Sigmoid colon (tissue), 6 donors: ENCODE measurements at regions not wholly inside any gene's neighbourhood (a gene's known extent, or its start where the extent isn't known, plus 50 kb on each side); places are given as distances from the start of the nearest gene placed in this dataset.

ENCODE experiments used
- DNase-seq: peaks from one replicate; pipeline ENCODE4 v3.0.0-alpha.2; 2019
- H3K27ac ChIP-seq, 4 donors: fragments of 200-600 bp; sonication (generic); one replicate each; pipeline ENCODE4 v1.5.1; 2016 to 2019; ENCODE audit warnings: mild to moderate bottlenecking in 1 of 4
- H3K27me3 ChIP-seq, 3 donors: fragments of 200-600 bp; sonication (generic); one replicate each; pipeline ENCODE4 v1.5.1; 2019; ENCODE audit warnings: mild to moderate bottlenecking in 1 of 3
- H3K36me3 ChIP-seq, 4 donors: fragments of 200-600 bp; sonication (generic); one replicate each; pipeline ENCODE4 v1.5.1; 2016 to 2019
- H3K4me1 ChIP-seq, 4 donors: fragments of 200-600 bp; sonication (generic); one replicate each; pipeline ENCODE4 v1.5.1; 2017 to 2019
- H3K4me3 ChIP-seq, 4 donors: fragments of 200-600 bp; sonication (generic); one replicate each; pipeline ENCODE4 v1.5.1; 2017 to 2019; ENCODE audit warnings: mild to moderate bottlenecking in 2 of 4, moderate library complexity in 1 of 4
- H3K9me3 ChIP-seq, 4 donors: fragments of 200-600 bp in 3 of 4; sonication (generic) in 3 of 4; one replicate each; pipeline versions ENCODE4 v1.5.1 to v1.6.1; 2013 to 2019
- EP300 ChIP-seq, 4 donors: sonication (generic); formaldehyde crosslinking; IDR thresholded peaks; one replicate each; pipeline ENCODE4 v1.6.1; 2017; ENCODE audit warnings: antibody characterized with exemption in 4 of 4
- POLR2A ChIP-seq, 2 donors: fragments of 450-650 bp; IDR thresholded peaks; one replicate each; pipeline ENCODE4 v1.6.1; 2016; ENCODE audit warnings: antibody characterized with exemption in 2 of 2, mild to moderate bottlenecking in 2 of 2, moderate library complexity in 2 of 2
- POLR2AphosphoS5 ChIP-seq, 4 donors: sonication (generic); formaldehyde crosslinking; IDR thresholded peaks; one replicate each; pipeline ENCODE4 v1.6.1; 2017; ENCODE audit warnings: antibody characterized with exemption in 4 of 4
- WGBS, 2 donors: extraction: QIAGEN DNeasy Blood & Tissue Kit; methylation state at CpG; one replicate each; pipeline ENCODE4 v1.1.7; 2013; 5-methylcytosine and 5-hydroxymethylcytosine counted together
- intact Hi-C: fragments of 100-400 bp; cut with DNase I; formaldehyde crosslinking; loops from one replicate; pipeline ENCODE4 v1.15.1; 2023
- TF ChIP-seq, protein P1 (sequence below), 4 experiments: fragments of 450-650 bp in 3 of 4; fragments of 200-600 bp in 1 of 4; IDR thresholded peaks; one replicate each; pipeline ENCODE4 v1.5.1; 2016 to 2019; ENCODE audit warnings: antibody characterized with exemption in 4 of 4, mild to moderate bottlenecking in 3 of 4, moderate library complexity in 2 of 4
- donor health status: healthy with polysubstance abuse.
- donor health status: healthy.

DNA sequence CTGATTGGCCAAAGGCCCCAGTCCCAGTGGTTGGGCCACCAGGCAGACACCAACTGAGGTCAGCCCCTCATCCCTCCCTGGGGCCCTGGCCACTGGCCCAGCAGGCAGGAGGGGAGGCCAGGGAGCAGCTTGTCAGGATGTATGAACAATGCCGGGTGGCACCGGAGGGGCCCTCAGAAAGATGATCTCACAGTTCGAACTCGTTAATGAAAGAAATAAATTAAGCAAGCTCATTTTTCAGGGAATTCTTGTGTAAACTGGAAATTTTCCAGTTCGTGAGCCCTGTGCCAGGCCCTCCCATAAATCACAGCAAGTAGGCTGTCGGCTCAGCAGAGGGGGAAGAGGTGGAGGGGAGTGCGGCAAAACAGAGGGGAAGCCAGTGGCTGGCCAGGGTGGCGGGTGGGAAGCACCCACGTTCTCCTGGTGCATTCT, 177.0 kb upstream of the VASH1 start:
- H3K36me3 ChIP-seq: no peaks in the 10 kb centered on the region
- WGBS, 2 donors: 67 to 71% methylated on average over 9 of the region's 9 CpGs
- no peak for TF ChIP-seq EP300 (IDR thresholded peaks at IDR 0.05)
- TF ChIP-seq, protein P1, sequence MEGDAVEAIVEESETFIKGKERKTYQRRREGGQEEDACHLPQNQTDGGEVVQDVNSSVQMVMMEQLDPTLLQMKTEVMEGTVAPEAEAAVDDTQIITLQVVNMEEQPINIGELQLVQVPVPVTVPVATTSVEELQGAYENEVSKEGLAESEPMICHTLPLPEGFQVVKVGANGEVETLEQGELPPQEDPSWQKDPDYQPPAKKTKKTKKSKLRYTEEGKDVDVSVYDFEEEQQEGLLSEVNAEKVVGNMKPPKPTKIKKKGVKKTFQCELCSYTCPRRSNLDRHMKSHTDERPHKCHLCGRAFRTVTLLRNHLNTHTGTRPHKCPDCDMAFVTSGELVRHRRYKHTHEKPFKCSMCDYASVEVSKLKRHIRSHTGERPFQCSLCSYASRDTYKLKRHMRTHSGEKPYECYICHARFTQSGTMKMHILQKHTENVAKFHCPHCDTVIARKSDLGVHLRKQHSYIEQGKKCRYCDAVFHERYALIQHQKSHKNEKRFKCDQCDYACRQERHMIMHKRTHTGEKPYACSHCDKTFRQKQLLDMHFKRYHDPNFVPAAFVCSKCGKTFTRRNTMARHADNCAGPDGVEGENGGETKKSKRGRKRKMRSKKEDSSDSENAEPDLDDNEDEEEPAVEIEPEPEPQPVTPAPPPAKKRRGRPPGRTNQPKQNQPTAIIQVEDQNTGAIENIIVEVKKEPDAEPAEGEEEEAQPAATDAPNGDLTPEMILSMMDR (IDR thresholded peaks at IDR 0.05): no peak
- TF ChIP-seq POLR2A (IDR thresholded peaks at IDR 0.05): no peak
- peak in 1 of 4 donors; percentile 49 for TF ChIP-seq POLR2AphosphoS5 (IDR thresholded peaks at IDR 0.05)
- H3K27ac ChIP-seq: peak overlapping the region in 1 of 4 donors; percentile 33
- H3K4me3 ChIP-seq: no peak overlapping the region
- H3K9me3 ChIP-seq: no peaks in the 10 kb centered on the region
- H3K4me1 ChIP-seq: peaks cover 0 to 28% (median 21%) of the 10 kb centered on the region in 4 donors
- DNase-seq: no peak
- intact Hi-C loops: no loop called here
- H3K27me3 ChIP-seq: no peaks in the 10 kb centered on the region

- Histone ChIP-seq H3K36me3 (no peaks in the 10 kb centered on the region), H3K9me3 (no peaks in the 10 kb centered on the region), H3K27ac (no peak overlapping the region), H3K27me3 (no peaks in the 10 kb centered on the region), H3K4me1 (peaks cover 0 to 22% (median 16%) of the 10 kb centered on the region in 4 donors), H3K4me3 (no peak overlapping the region)
- WGBS, 2 donors: 40 to 41% methylated on average over 8 of the region's 8 CpGs
- TF ChIP-seq EP300 (IDR thresholded peaks at IDR 0.05) (no peak), POLR2A (IDR thresholded peaks at IDR 0.05) (no peak), POLR2AphosphoS5 (IDR thresholded peaks at IDR 0.05) (no peak)
- TF ChIP-seq, protein P1 (IDR thresholded peaks at IDR 0.05): no peak
- intact Hi-C loops: no loop called here
- DNase-seq: no peak
These were observed 175.7 kb upstream of the VASH1 start for GRCh38 chr14:76585616-76586015.

DNA sequence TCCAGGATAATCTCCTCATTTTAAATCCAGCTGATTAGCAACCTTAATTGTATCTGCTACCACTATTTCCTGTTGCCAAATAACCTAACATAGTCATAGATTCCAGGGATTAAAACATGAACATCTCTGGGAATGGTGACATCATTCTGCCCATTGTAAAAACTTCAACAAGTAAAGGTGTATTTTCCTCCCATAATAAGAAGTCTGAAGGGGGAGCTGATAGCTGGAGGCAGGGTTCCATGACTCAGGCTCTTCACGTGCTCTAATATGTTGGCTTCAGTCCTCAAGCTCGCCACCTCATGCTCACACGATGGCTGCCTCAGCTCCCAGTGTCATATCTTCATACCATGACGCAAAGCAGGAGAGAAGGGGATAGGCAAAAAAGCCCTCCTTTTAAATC, 172.0 kb upstream of the VASH1 start:
- no peak overlapping the region for H3K27ac ChIP-seq
- no peaks in the 10 kb centered on the region for H3K9me3 ChIP-seq
- 92 to 96% methylated on average over 4 of the region's 4 CpGs for whole genome bisulfite sequencing, 2 donors
- no peaks in the 10 kb centered on the region for H3K27me3 ChIP-seq
- H3K36me3 ChIP-seq: no peaks in the 10 kb centered on the region
- DNase-seq: no peak
- intact Hi-C loops: no loop called here
- H3K4me1 ChIP-seq: peaks cover 0 to 31% (median 24%) of the 10 kb centered on the region in 4 donors
- TF ChIP-seq POLR2AphosphoS5 (IDR thresholded peaks at IDR 0.05): no peak
- TF ChIP-seq EP300 (IDR thresholded peaks at IDR 0.05): no peak
- TF ChIP-seq, protein P1 (IDR thresholded peaks at IDR 0.05): no peak
- TF ChIP-seq POLR2A (IDR thresholded peaks at IDR 0.05): no peak
- no peak overlapping the region for H3K4me3 ChIP-seq

DNA sequence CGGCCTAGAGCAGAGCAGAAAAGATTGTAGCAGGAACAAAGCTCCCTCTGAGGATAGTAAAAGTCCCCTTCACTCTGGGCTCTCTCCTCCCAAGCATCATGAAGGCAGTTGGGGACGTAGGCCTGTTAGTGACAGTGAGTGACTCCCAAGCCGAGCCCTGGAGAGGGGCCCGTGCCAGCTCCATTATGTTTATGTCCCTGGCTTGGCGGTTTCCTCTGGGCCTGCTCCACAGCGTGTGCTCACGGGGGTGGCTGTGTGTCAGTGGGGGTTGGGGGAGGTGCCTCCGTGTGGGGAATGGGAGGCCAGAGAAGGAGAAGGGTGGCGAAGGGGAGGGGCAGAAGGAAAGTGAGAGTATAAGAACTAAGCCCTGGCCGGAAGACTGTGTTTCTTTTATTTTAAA, 170.0 kb upstream of the VASH1 start:
- peaks cover 0 to 26% (median 13%) of the 10 kb centered on the region in 4 donors for H3K4me1 ChIP-seq
- H3K4me3 ChIP-seq: no peak overlapping the region
- DNase-seq: peak; percentile 76
- 33 to 45% methylated on average over 10 of the region's 10 CpGs for WGBS, 2 donors
- TF ChIP-seq EP300 (IDR thresholded peaks at IDR 0.05) (no peak), POLR2AphosphoS5 (IDR thresholded peaks at IDR 0.05) (no peak), POLR2A (IDR thresholded peaks at IDR 0.05) (no peak)
- TF ChIP-seq, protein P1 (IDR thresholded peaks at IDR 0.05): no peak
- peak overlapping the region in 3 of 4 donors; percentile 64 to 67 (median 65) for H3K27ac ChIP-seq
- intact Hi-C loops: no loop called here
- no peaks in the 10 kb centered on the region for H3K36me3 ChIP-seq
- H3K9me3 ChIP-seq: no peaks in the 10 kb centered on the region
- no peaks in the 10 kb centered on the region for H3K27me3 ChIP-seq

GRCh38 chr14:76595266-76595665, 166.0 kb upstream of the VASH1 start:
- peaks cover 0 to 55% (median 37%) of the 10 kb centered on the region in 4 donors for H3K4me1 ChIP-seq
- H3K36me3 ChIP-seq: no peaks in the 10 kb centered on the region
- no peak overlapping the region for H3K27ac ChIP-seq
- H3K27me3 ChIP-seq: no peaks in the 10 kb centered on the region
- 71 to 77% methylated on average over 5 of the region's 5 CpGs for WGBS, 2 donors
- H3K4me3 ChIP-seq: no peak overlapping the region
- intact Hi-C loops: loop anchor here (5.0 kb wide), 1 partner anchor 42 kb away; no protein-coding TSS in a partner anchor
- H3K9me3 ChIP-seq: no peaks in the 10 kb centered on the region
- TF ChIP-seq EP300 (IDR thresholded peaks at IDR 0.05) (no peak), POLR2A (IDR thresholded peaks at IDR 0.05) (no peak), POLR2AphosphoS5 (IDR thresholded peaks at IDR 0.05) (no peak)
- TF ChIP-seq, protein P1 (IDR thresholded peaks at IDR 0.05): no peak
- no peak for DNase-seq
